ENCODE measurements at regions not wholly inside any gene's neighbourhood (a gene's known extent, or its start where the extent isn't known, plus 50 kb on each side); places are given as distances from the start of the nearest gene placed in this dataset.

DNA sequence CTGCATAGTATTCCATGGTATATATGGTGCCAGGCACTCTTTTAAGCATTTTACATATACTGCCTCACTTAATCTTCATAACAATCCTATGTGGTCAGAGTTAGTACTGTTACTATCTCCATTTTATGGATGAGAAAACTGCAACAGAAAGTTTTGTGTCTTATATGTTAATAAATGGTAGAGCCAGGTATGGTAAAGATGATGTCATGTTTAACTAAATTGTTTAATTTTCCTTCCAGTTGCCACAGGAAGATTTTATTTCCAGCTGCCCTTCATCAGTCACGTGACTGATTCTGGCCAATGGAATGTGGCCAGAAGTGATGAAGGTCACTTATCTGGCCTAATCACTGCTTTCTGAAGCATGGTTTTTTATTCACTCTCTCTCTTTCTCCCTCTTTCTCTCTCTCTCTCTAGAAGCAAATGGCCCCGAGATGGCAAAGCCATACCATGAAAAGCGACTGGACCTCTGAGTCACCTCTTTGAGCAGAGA lies 75.7 kb upstream of the BTBD3 start:
- TF ChIP-seq POLR2AphosphoS5 (IDR thresholded peaks at IDR 0.05; ENCODE audit: low read depth, low read length), result no peak
- TF ChIP-seq, protein P1, sequence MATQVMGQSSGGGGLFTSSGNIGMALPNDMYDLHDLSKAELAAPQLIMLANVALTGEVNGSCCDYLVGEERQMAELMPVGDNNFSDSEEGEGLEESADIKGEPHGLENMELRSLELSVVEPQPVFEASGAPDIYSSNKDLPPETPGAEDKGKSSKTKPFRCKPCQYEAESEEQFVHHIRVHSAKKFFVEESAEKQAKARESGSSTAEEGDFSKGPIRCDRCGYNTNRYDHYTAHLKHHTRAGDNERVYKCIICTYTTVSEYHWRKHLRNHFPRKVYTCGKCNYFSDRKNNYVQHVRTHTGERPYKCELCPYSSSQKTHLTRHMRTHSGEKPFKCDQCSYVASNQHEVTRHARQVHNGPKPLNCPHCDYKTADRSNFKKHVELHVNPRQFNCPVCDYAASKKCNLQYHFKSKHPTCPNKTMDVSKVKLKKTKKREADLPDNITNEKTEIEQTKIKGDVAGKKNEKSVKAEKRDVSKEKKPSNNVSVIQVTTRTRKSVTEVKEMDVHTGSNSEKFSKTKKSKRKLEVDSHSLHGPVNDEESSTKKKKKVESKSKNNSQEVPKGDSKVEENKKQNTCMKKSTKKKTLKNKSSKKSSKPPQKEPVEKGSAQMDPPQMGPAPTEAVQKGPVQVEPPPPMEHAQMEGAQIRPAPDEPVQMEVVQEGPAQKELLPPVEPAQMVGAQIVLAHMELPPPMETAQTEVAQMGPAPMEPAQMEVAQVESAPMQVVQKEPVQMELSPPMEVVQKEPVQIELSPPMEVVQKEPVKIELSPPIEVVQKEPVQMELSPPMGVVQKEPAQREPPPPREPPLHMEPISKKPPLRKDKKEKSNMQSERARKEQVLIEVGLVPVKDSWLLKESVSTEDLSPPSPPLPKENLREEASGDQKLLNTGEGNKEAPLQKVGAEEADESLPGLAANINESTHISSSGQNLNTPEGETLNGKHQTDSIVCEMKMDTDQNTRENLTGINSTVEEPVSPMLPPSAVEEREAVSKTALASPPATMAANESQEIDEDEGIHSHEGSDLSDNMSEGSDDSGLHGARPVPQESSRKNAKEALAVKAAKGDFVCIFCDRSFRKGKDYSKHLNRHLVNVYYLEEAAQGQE (IDR thresholded peaks at IDR 0.05; ENCODE audit: insufficient read depth in 1 of 2, low read depth in 2 of 2, low read length in 2 of 2), result no peak
- TF ChIP-seq SIN3A (IDR thresholded peaks at IDR 0.05; ENCODE audit: borderline replicate concordance, insufficient read depth, low read length), result no peak
- TF ChIP-seq TAF1 (IDR thresholded peaks at IDR 0.05; ENCODE audit: borderline replicate concordance, insufficient read depth, low read length), result no peak
- no peak for TF ChIP-seq FOXP2 (optimal IDR thresholded peaks at IDR 0.05; ENCODE audit: borderline replicate concordance, extremely low read depth, extremely low read length, insufficient read depth)
